BLaER1 (cell line): ENCODE measurements at regions not wholly inside any gene's neighbourhood (a gene's known extent, or its start where the extent isn't known, plus 50 kb on each side); places are given as distances from the start of the nearest gene placed in this dataset.

Source experiments
- H3K27ac ChIP-seq: shearing (Covaris generic); formaldehyde crosslinking; 2 replicates; pipeline ENCODE4 v1.8.1; 2022
- H3K27me3 ChIP-seq: shearing (Covaris generic); formaldehyde crosslinking; 2 replicates; pipeline ENCODE4 v1.8.1; 2022
- H3K36me3 ChIP-seq: shearing (Covaris generic); formaldehyde crosslinking; 2 replicates; pipeline ENCODE4 v1.8.1; 2022
- H3K4me1 ChIP-seq: shearing (Covaris generic); formaldehyde crosslinking; 2 replicates; pipeline ENCODE4 v1.8.1; 2022
- H3K4me2 ChIP-seq: shearing (Covaris generic); formaldehyde crosslinking; 2 replicates; pipeline ENCODE4 v1.8.1; 2022
- H3K4me3 ChIP-seq: shearing (Covaris generic); formaldehyde crosslinking; 2 replicates; pipeline ENCODE4 v1.8.1; 2022
- H3K9ac ChIP-seq: shearing (Covaris generic); formaldehyde crosslinking; 2 replicates; pipeline ENCODE4 v1.8.1; 2022
- H3K9me3 ChIP-seq: shearing (Covaris generic); formaldehyde crosslinking; 2 replicates; pipeline ENCODE4 v1.8.1; 2022
- H4K20me1 ChIP-seq: shearing (Covaris generic); formaldehyde crosslinking; 2 replicates; pipeline ENCODE4 v1.8.1; 2022
- Cebpa-rat ChIP-seq: shearing (Covaris generic); IDR thresholded peaks from 2 replicates; pipeline ENCODE4 v1.8.1; 2022

- Histone ChIP-seq H3K4me3 (no peak overlapping the region), H3K4me2 (no peak overlapping the region)
- TF ChIP-seq Cebpa-rat, result no peak
Measured at GRCh38 chr12:77608271-77608824, 222.3 kb upstream of the NAV3 start.

DNA sequence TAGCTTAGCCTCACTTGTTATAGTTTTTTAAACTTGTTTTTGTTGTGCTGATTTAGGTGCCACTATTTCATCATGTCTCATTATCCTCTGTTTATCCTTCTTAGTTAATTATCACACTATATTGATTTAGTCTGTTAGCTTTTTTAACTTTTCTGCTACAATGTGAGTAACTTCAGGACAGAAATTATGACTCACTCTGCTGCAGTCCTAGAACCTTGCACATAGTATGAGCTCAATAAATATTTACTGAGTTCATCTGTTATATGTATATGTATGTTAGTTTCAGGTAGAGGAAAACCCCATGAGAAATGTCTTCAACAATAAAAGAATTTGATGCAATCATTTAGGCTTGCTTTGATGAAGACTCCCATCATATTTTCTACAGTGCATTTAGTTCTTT, 224.3 kb upstream of the NAV3 start:
- Histone ChIP-seq H3K9ac (no peak overlapping the region), H3K4me2 (no peak overlapping the region), H3K27ac (no peak overlapping the region), H3K9me3 (no peaks in the 10 kb centered on the region), H3K36me3 (no peaks in the 10 kb centered on the region), H3K27me3 (no peaks in the 10 kb centered on the region), H4K20me1 (no peaks in the 10 kb centered on the region), H3K4me3 (no peak overlapping the region), H3K4me1 (no peaks in the 10 kb centered on the region)
- no peak for TF ChIP-seq Cebpa-rat

More at GRCh38 chr12:77608271-77608824, 222.3 kb upstream of the NAV3 start:
- H4K20me1 ChIP-seq, result no peaks in the 10 kb centered on the region
- no peak overlapping the region for H3K27ac ChIP-seq
- H3K36me3 ChIP-seq, result no peaks in the 10 kb centered on the region
- peaks cover 5% of the 10 kb centered on the region; the same call in 1 of the 2 replicates for H3K4me1 ChIP-seq
- H3K27me3 ChIP-seq, result no peaks in the 10 kb centered on the region
- H3K9me3 ChIP-seq, result no peaks in the 10 kb centered on the region
- H3K9ac ChIP-seq, result no peak overlapping the region

DNA sequence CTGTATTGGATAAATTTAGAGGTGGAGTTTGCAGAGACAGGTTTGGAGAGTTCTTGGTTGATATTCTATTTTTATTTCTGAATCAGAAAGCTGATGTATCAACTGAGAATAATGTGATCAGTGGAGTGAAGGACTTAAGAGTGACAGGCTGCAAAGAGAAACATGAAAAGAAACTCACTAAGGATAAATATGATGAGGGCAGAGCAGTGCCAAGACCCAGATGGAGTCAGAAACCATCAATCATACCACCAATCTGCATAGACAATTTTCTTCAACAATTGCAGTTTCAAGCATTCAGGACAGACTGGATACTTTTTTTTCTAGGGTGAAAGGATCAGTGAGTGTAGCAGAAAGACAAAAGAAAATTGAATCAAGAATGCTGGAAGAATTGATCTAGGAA, 226.7 kb upstream of the NAV3 start:
- Histone ChIP-seq H3K27me3 (no peaks in the 10 kb centered on the region), H4K20me1 (no peaks in the 10 kb centered on the region), H3K9me3 (no peaks in the 10 kb centered on the region), H3K4me2 (no peak overlapping the region), H3K4me1 (no peaks in the 10 kb centered on the region), H3K27ac (no peak overlapping the region), H3K9ac (no peak overlapping the region), H3K36me3 (no peaks in the 10 kb centered on the region), H3K4me3 (no peak overlapping the region)
- no peak for TF ChIP-seq Cebpa-rat

- Histone ChIP-seq H3K4me2 (no peak overlapping the region), H3K9me3 (no peaks in the 10 kb centered on the region), H3K9ac (no peak overlapping the region), H3K36me3 (no peaks in the 10 kb centered on the region), H3K4me3 (no peak overlapping the region), H3K27ac (no peak overlapping the region), H3K4me1 (no peaks in the 10 kb centered on the region), H3K27me3 (no peaks in the 10 kb centered on the region), H4K20me1 (no peaks in the 10 kb centered on the region)
- TF ChIP-seq Cebpa-rat, result no peak
Measured at GRCh38 chr12:77601069-77601468, 229.6 kb upstream of the NAV3 start.

DNA sequence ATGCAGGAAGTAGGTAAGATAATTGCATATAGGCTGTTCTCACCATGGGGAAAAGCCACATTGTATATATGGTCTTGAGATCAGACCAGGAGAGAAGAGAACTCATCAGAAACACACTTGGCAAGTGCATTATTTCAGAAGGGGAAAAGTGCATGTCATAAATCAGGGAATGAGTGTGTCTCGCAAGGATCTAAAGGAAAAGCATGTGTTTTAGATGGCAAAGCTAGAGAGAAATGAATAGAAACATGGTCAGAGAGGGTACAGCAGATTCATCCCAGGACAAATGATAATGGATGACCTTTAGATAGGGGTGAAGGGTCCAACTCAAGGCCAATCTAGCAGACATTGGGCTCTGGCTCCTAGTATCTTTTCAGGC, 230.2 kb upstream of the NAV3 start:
- no peaks in the 10 kb centered on the region for H3K27me3 ChIP-seq

DNA sequence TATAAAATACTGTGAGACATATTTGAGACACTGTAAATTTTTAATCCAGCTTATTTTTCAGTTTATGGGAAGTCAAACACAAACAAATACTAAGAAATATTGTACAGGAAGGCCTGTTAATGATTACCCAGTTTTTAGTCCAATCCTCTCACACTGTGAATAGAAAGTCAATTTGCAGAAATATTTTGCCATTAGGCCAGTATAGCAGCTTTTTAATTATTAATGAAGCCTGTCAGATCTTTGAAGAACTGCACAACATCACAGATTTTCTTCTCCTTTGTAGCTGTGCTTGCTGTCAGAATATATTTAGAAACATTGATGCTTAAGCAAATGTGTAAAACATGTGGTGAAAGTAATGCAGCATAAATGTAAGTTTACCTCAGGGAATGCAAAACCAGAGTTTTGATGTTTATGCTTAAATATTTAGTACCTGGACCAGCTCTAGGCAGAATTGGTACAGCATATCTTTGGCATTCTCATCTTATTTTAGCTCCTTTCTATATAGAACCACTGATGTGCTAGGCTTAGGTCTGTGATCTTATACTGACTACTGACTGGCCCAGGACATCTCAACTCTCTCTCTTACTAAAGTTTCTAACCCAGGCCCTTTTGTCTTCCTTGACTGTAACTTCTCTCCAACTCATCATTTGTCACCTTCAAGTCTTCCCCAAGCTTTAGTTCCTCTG, 230.8 kb upstream of the NAV3 start:
- H3K27me3 ChIP-seq, result no peaks in the 10 kb centered on the region
- H3K9ac ChIP-seq, result no peak overlapping the region
- no peak for TF ChIP-seq Cebpa-rat
- H3K9me3 ChIP-seq, result no peaks in the 10 kb centered on the region
- H3K27ac ChIP-seq, result no peak overlapping the region
- no peak overlapping the region for H3K4me2 ChIP-seq
- H4K20me1 ChIP-seq, result no peaks in the 10 kb centered on the region
- H3K4me1 ChIP-seq, result no peaks in the 10 kb centered on the region
- H3K36me3 ChIP-seq, result no peaks in the 10 kb centered on the region
- H3K4me3 ChIP-seq, result no peak overlapping the region

More for the DNA sequence above, 230.2 kb upstream of the NAV3 start:
- Histone ChIP-seq H3K4me1 (no peaks in the 10 kb centered on the region), H3K36me3 (no peaks in the 10 kb centered on the region), H4K20me1 (no peaks in the 10 kb centered on the region), H3K4me3 (no peak overlapping the region), H3K27ac (no peak overlapping the region), H3K4me2 (no peak overlapping the region), H3K9ac (no peak overlapping the region), H3K9me3 (no peaks in the 10 kb centered on the region)
- TF ChIP-seq Cebpa-rat, result no peak

DNA sequence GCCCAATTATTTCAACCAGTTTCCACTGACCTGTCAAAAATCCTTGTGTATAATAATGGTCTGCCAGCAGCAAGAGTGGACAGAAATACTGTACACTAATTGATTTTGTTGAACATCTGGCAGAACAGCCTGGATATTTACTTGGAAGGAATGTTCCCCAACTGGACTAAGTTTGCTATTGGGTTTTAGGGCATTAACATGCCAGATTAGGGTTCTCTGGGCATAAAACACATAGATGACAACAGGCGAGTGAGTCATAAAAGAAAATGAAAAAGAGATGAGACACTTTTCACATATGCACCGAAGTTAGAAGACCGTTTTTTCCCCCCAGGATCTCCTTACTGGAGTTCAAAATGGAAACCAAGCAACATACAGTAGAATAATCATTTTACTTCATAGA, 236.3 kb upstream of the NAV3 start:
- no peaks in the 10 kb centered on the region for H3K4me1 ChIP-seq
- no peak for TF ChIP-seq Cebpa-rat
- no peak overlapping the region for H3K4me2 ChIP-seq
- no peak overlapping the region for H3K9ac ChIP-seq
- H3K27ac ChIP-seq, result no peak overlapping the region
- no peaks in the 10 kb centered on the region for H3K9me3 ChIP-seq
- H3K27me3 ChIP-seq, result no peaks in the 10 kb centered on the region
- no peaks in the 10 kb centered on the region for H4K20me1 ChIP-seq
- H3K4me3 ChIP-seq, result no peak overlapping the region
- no peaks in the 10 kb centered on the region for H3K36me3 ChIP-seq

- Histone ChIP-seq H3K4me3 (no peak overlapping the region), H3K4me2 (no peak overlapping the region), H4K20me1 (no peaks in the 10 kb centered on the region), H3K27me3 (no peaks in the 10 kb centered on the region), H3K27ac (no peak overlapping the region), H3K9ac (no peak overlapping the region), H3K4me1 (no peaks in the 10 kb centered on the region), H3K36me3 (no peaks in the 10 kb centered on the region), H3K9me3 (no peaks in the 10 kb centered on the region)
- TF ChIP-seq Cebpa-rat, result no peak
Measured at GRCh38 chr12:77592836-77593235, 237.9 kb upstream of the NAV3 start.

DNA sequence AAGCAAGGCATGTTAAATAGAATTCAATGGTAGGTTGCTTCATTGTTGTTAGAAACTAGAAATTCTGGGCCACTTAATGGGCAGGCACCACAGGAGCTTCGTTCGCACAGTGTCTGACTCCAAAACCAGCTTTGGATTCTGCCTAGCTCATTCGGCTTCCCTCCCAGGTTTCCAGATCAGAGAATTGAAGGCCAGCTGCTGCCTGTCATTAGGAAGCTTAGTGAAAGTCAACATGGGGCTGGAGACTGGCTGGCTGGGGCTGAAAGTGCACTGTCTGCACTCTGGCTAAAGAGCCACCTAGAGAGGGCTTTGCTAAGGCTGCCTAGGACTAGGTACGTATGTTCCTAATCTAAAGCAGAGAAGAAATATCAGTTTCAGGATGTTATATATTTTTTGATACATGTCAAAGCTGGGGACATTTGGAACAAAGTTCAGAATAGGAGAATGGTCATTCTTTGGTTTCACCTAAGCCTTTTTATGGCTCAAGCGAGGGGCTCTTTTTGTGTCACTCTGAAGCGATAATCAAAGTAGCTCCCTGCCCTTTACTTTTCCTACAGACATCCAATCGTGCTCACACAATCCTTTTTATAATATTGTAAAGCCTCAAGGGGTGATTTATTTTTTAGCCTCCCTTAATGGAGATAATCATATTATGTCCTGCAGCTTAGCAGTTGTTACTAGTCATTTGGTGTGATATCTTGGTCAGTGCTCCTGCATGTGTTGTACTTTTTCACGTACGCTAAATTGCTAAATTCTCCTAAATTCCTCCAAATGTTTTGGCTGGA, 238.5 kb upstream of the NAV3 start:
- Histone ChIP-seq H3K27me3 (no peaks in the 10 kb centered on the region), H3K4me2 (no peak overlapping the region), H3K9ac (no peak overlapping the region), H3K27ac (no peak overlapping the region), H4K20me1 (no peaks in the 10 kb centered on the region), H3K4me1 (no peaks in the 10 kb centered on the region), H3K36me3 (no peaks in the 10 kb centered on the region), H3K9me3 (no peaks in the 10 kb centered on the region), H3K4me3 (no peak overlapping the region)
- TF ChIP-seq Cebpa-rat, result no peak

- Histone ChIP-seq H3K4me3 (no peak overlapping the region), H3K4me2 (no peak overlapping the region), H4K20me1 (no peaks in the 10 kb centered on the region), H3K36me3 (no peaks in the 10 kb centered on the region), H3K4me1 (no peaks in the 10 kb centered on the region), H3K9me3 (no peaks in the 10 kb centered on the region), H3K9ac (no peak overlapping the region), H3K27me3 (no peaks in the 10 kb centered on the region), H3K27ac (no peak overlapping the region)
- TF ChIP-seq Cebpa-rat, result no peak
Measured at GRCh38 chr12:77590306-77590705, 240.4 kb upstream of the NAV3 start.
